ENCODE measurements at regions not wholly inside any gene's neighbourhood (a gene's known extent, or its start where the extent isn't known, plus 50 kb on each side); places are given as distances from the start of the nearest gene placed in this dataset.

- TF ChIP-seq OSR1 (CRISPR knock-in tag; IDR thresholded peaks at IDR 0.05): no peak
- TF ChIP-seq CREB5 (CRISPR knock-in tag; IDR thresholded peaks at IDR 0.05; ENCODE audit: low read depth): no peak
- TF ChIP-seq TSHZ2 (CRISPR knock-in tag; IDR thresholded peaks at IDR 0.05): no peak
- no peak for TF ChIP-seq CSDC2 (CRISPR knock-in tag; IDR thresholded peaks at IDR 0.05)
- TF ChIP-seq ZFP3 (CRISPR knock-in tag; IDR thresholded peaks at IDR 0.05): no peak
- TF ChIP-seq GLIS3 (CRISPR knock-in tag; IDR thresholded peaks at IDR 0.05): no peak
- TF ChIP-seq SNAI2 (CRISPR knock-in tag; IDR thresholded peaks at IDR 0.05): no peak
Measured at GRCh38 chr14:32022525-32022924, 54.6 kb upstream of the ARHGAP5 start.

GRCh38 chr14:32022938-32023466, 54.1 kb upstream of the ARHGAP5 start:
- ATAC-seq: no peak
- no peak for TF ChIP-seq ARNTL (CRISPR knock-in tag; IDR thresholded peaks at IDR 0.05; ENCODE audit: borderline replicate concordance, low read depth)
- no peak for TF ChIP-seq ZFP30 (CRISPR knock-in tag; IDR thresholded peaks at IDR 0.05)
- no peak for TF ChIP-seq ZNF565 (CRISPR knock-in tag; conservative IDR thresholded peaks at IDR 0.05; ENCODE audit: low read depth)
- no peak for TF ChIP-seq RARB (CRISPR knock-in tag; IDR thresholded peaks at IDR 0.05)
- no peak for TF ChIP-seq CSRNP3 (CRISPR knock-in tag; IDR thresholded peaks at IDR 0.05)
- no peak for TF ChIP-seq ESRRG (CRISPR knock-in tag; IDR thresholded peaks at IDR 0.05)
- TF ChIP-seq GLIS3 (CRISPR knock-in tag; IDR thresholded peaks at IDR 0.05): no peak
- no peak for TF ChIP-seq ZNF70 (CRISPR knock-in tag; IDR thresholded peaks at IDR 0.05)
- no peak for TF ChIP-seq TCF4 (CRISPR knock-in tag; IDR thresholded peaks at IDR 0.05; ENCODE audit: borderline replicate concordance)
- TF ChIP-seq BACH2 (CRISPR knock-in tag; IDR thresholded peaks at IDR 0.05; ENCODE audit: borderline replicate concordance): no peak
- no peak for TF ChIP-seq TOX (CRISPR knock-in tag; IDR thresholded peaks at IDR 0.05; ENCODE audit: borderline replicate concordance)
- TF ChIP-seq ZC3H10 (CRISPR knock-in tag; IDR thresholded peaks at IDR 0.05): no peak
- no peak for TF ChIP-seq ISL1 (CRISPR knock-in tag; IDR thresholded peaks at IDR 0.05)
- TF ChIP-seq SNAI2 (CRISPR knock-in tag; IDR thresholded peaks at IDR 0.05): no peak
- no peak for TF ChIP-seq CSDC2 (CRISPR knock-in tag; IDR thresholded peaks at IDR 0.05)
- no peak for TF ChIP-seq PPARA (CRISPR knock-in tag; IDR thresholded peaks at IDR 0.05; ENCODE audit: borderline replicate concordance)

More at GRCh38 chr14:32022525-32022924, 54.6 kb upstream of the ARHGAP5 start:
- ATAC-seq: no peak

- TF ChIP-seq ZC3H10 (CRISPR knock-in tag; IDR thresholded peaks at IDR 0.05): no peak
- no peak for TF ChIP-seq CREB5 (CRISPR knock-in tag; IDR thresholded peaks at IDR 0.05; ENCODE audit: low read depth)
- no peak for TF ChIP-seq CSRNP3 (CRISPR knock-in tag; IDR thresholded peaks at IDR 0.05)
- no peak for TF ChIP-seq POU6F1 (CRISPR knock-in tag; IDR thresholded peaks at IDR 0.05; ENCODE audit: borderline replicate concordance, low read depth)
- TF ChIP-seq PPARA (CRISPR knock-in tag; IDR thresholded peaks at IDR 0.05; ENCODE audit: borderline replicate concordance): no peak
- no peak for TF ChIP-seq GLIS3 (CRISPR knock-in tag; IDR thresholded peaks at IDR 0.05)
- no peak for TF ChIP-seq ARNTL (CRISPR knock-in tag; IDR thresholded peaks at IDR 0.05; ENCODE audit: borderline replicate concordance, low read depth)
- TF ChIP-seq ZFP3 (CRISPR knock-in tag; IDR thresholded peaks at IDR 0.05): no peak
- TF ChIP-seq ZNF70 (CRISPR knock-in tag; IDR thresholded peaks at IDR 0.05): no peak
- no peak for TF ChIP-seq OSR1 (CRISPR knock-in tag; IDR thresholded peaks at IDR 0.05)
- no peak for TF ChIP-seq TSHZ2 (CRISPR knock-in tag; IDR thresholded peaks at IDR 0.05)
- TF ChIP-seq TCF4 (CRISPR knock-in tag; IDR thresholded peaks at IDR 0.05; ENCODE audit: borderline replicate concordance): no peak
- no peak for TF ChIP-seq ISL1 (CRISPR knock-in tag; IDR thresholded peaks at IDR 0.05)
- no peak for TF ChIP-seq TOX (CRISPR knock-in tag; IDR thresholded peaks at IDR 0.05; ENCODE audit: borderline replicate concordance)
- TF ChIP-seq ZFP30 (CRISPR knock-in tag; IDR thresholded peaks at IDR 0.05): no peak
- TF ChIP-seq RARB (CRISPR knock-in tag; IDR thresholded peaks at IDR 0.05): no peak
- TF ChIP-seq SNAI2 (CRISPR knock-in tag; IDR thresholded peaks at IDR 0.05): no peak
- no peak for TF ChIP-seq ESRRG (CRISPR knock-in tag; IDR thresholded peaks at IDR 0.05)
- TF ChIP-seq BACH2 (CRISPR knock-in tag; IDR thresholded peaks at IDR 0.05; ENCODE audit: borderline replicate concordance): no peak
- no peak for TF ChIP-seq ZNF8 (CRISPR knock-in tag; IDR thresholded peaks at IDR 0.05)
- no peak for ATAC-seq
Measured at GRCh38 chr14:32023540-32023939, 53.6 kb upstream of the ARHGAP5 start.
